ENCODE measurements at regions not wholly inside any gene's neighbourhood (a gene's known extent, or its start where the extent isn't known, plus 50 kb on each side); places are given as distances from the start of the nearest gene placed in this dataset.

- H3K4me3 ChIP-seq (ENCODE audit: low read length), result no peak overlapping the region
- H3K27ac ChIP-seq (ENCODE audit: low read depth, low read length), result no peak overlapping the region
- H3K36me3 ChIP-seq (ENCODE audit: control insufficient read depth, insufficient read depth, low read length), result peaks cover 1% of the 10 kb centered on the region
- no peak overlapping the region for H3K9ac ChIP-seq (ENCODE audit: low read length)
- H3K4me1 ChIP-seq (ENCODE audit: control insufficient read depth, insufficient read depth, low read length), result peaks cover 15% of the 10 kb centered on the region
- H3K27me3 ChIP-seq (ENCODE audit: control insufficient read depth, insufficient read depth, low read length), result no peaks in the 10 kb centered on the region
Measured at GRCh38 chr7:131112431-131112830, 215.2 kb upstream of the MKLN1 start.

DNA sequence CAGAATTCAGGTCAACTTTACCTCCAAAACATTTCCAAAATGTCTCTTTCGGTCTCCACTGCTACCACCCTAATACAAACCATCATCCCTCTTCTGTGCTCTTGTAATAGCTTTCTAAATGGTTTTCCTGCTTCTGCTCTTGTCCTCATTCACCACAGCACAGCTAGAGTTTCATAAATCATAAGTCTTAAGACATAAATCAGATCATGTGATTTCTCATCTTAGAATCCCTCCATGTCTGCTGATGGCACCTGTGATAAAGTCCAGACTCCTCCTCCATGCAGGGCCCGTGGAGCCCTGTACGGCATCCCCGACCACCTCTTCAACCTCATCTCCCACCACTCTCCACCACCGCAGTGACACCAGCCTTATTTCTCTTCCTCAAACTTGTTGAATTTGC is 212.3 kb upstream of the MKLN1 start:
- Histone ChIP-seq H3K36me3 (ENCODE audit: control insufficient read depth, insufficient read depth, low read length) (no peaks in the 10 kb centered on the region), H3K9ac (ENCODE audit: low read length) (no peak overlapping the region), H3K27ac (ENCODE audit: low read depth, low read length) (no peak overlapping the region), H3K4me1 (ENCODE audit: control insufficient read depth, insufficient read depth, low read length) (peaks cover 4% of the 10 kb centered on the region), H3K4me3 (ENCODE audit: low read length) (no peak overlapping the region), H3K27me3 (ENCODE audit: control insufficient read depth, insufficient read depth, low read length) (no peaks in the 10 kb centered on the region)

DNA sequence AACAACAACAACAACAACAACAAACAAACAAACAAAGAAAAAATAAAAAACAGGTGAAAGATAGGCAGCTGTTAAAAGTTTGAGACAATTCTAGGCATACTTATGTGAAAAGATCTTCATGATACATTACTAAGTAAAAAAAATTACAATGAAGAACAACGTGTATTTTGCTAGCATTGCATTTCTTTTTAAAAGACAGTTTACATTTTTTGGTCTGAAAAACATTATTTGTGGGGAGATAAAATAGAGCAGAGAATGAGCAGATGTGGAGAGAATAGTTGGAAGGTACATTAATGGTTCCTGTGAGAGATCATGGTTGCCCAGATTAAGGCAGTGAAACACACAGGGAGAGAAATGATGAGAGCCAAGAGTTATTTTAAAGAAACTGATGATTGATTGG is 210.2 kb upstream of the MKLN1 start:
- Histone ChIP-seq H3K27me3 (ENCODE audit: control insufficient read depth, insufficient read depth, low read length) (no peaks in the 10 kb centered on the region), H3K4me1 (ENCODE audit: control insufficient read depth, insufficient read depth, low read length) (no peaks in the 10 kb centered on the region), H3K9ac (ENCODE audit: low read length) (no peak overlapping the region), H3K36me3 (ENCODE audit: control insufficient read depth, insufficient read depth, low read length) (no peaks in the 10 kb centered on the region), H3K27ac (ENCODE audit: low read depth, low read length) (no peak overlapping the region), H3K4me3 (ENCODE audit: low read length) (no peak overlapping the region)

- Histone ChIP-seq H3K4me1 (ENCODE audit: control insufficient read depth, insufficient read depth, low read length) (no peaks in the 10 kb centered on the region), H3K27ac (ENCODE audit: low read depth, low read length) (no peak overlapping the region), H3K36me3 (ENCODE audit: control insufficient read depth, insufficient read depth, low read length) (no peaks in the 10 kb centered on the region), H3K4me3 (ENCODE audit: low read length) (no peak overlapping the region), H3K27me3 (ENCODE audit: control insufficient read depth, insufficient read depth, low read length) (no peaks in the 10 kb centered on the region), H3K9ac (ENCODE audit: low read length) (no peak overlapping the region)
Measured at GRCh38 chr7:131119381-131119780, 208.3 kb upstream of the MKLN1 start.

GRCh38 chr7:131122394-131122793 is 205.3 kb upstream of the MKLN1 start:
- Histone ChIP-seq H3K9ac (ENCODE audit: low read length) (no peak overlapping the region), H3K36me3 (ENCODE audit: control insufficient read depth, insufficient read depth, low read length) (no peaks in the 10 kb centered on the region), H3K4me1 (ENCODE audit: control insufficient read depth, insufficient read depth, low read length) (no peaks in the 10 kb centered on the region), H3K4me3 (ENCODE audit: low read length) (no peak overlapping the region), H3K27ac (ENCODE audit: low read depth, low read length) (no peak overlapping the region), H3K27me3 (ENCODE audit: control insufficient read depth, insufficient read depth, low read length) (no peaks in the 10 kb centered on the region)

DNA sequence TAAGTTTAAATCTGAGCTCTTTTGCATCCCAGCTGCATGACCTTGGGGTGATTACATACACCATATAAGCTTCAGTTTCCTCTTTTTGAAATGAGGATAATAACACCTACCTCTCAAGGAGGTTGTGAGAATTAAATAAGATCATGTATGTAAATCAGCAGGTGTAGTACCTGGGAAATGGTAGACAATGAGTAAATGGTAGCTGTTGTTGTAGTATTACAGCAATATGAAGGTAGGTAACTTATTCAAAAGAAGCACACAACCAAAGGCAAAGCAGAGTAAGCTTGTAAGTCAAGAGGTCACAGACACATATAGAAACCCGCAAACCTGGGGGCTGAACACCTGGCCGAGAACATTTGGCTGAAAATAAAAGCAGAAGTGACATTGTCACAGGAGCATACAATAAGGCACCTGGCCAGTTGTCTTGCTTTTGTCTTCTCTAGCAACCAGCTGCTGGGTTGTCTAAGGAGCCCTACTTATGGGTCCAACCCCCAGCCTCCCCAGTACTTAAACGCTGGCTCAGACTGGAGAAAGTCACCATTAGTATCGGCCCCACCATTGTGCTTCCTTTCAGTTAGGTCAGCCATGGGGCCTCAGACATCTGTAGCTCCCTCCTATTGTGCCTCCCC is 203.6 kb upstream of the MKLN1 start:
- H3K27me3 ChIP-seq (ENCODE audit: control insufficient read depth, insufficient read depth, low read length), result no peaks in the 10 kb centered on the region
- no peaks in the 10 kb centered on the region for H3K4me1 ChIP-seq (ENCODE audit: control insufficient read depth, insufficient read depth, low read length)
- H3K27ac ChIP-seq (ENCODE audit: low read depth, low read length), result no peak overlapping the region
- H3K4me3 ChIP-seq (ENCODE audit: low read length), result no peak overlapping the region
- no peaks in the 10 kb centered on the region for H3K36me3 ChIP-seq (ENCODE audit: control insufficient read depth, insufficient read depth, low read length)
- H3K9ac ChIP-seq (ENCODE audit: low read length), result no peak overlapping the region

- Histone ChIP-seq H3K4me1 (ENCODE audit: control insufficient read depth, insufficient read depth, low read length) (no peaks in the 10 kb centered on the region), H3K27me3 (ENCODE audit: control insufficient read depth, insufficient read depth, low read length) (no peaks in the 10 kb centered on the region), H3K4me3 (ENCODE audit: low read length) (no peak overlapping the region), H3K27ac (ENCODE audit: low read depth, low read length) (no peak overlapping the region), H3K9ac (ENCODE audit: low read length) (no peak overlapping the region), H3K36me3 (ENCODE audit: control insufficient read depth, insufficient read depth, low read length) (no peaks in the 10 kb centered on the region)
Measured at GRCh38 chr7:131124867-131125266, 202.8 kb upstream of the MKLN1 start.

DNA sequence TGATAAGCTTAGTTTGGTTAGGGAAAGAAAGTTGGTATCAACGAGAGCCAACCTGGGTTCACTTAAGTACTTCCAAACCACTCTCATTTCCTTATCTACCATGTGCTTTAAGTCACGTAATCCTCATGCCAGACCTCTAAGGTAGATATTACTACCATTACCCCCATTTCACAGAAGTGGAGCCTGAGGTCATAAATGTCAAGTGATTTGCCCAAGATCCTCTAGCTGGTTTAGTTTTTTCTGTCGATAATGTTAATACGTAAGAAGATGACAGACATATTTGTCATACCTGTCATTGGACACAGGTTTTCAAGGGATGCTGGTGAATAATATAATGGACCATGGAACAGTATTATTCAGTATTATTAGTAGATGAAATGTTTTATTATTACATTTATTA is 197.4 kb upstream of the MKLN1 start:
- Histone ChIP-seq H3K36me3 (ENCODE audit: control insufficient read depth, insufficient read depth, low read length) (no peaks in the 10 kb centered on the region), H3K4me1 (ENCODE audit: control insufficient read depth, insufficient read depth, low read length) (no peaks in the 10 kb centered on the region), H3K9ac (ENCODE audit: low read length) (no peak overlapping the region), H3K4me3 (ENCODE audit: low read length) (no peak overlapping the region), H3K27me3 (ENCODE audit: control insufficient read depth, insufficient read depth, low read length) (no peaks in the 10 kb centered on the region), H3K27ac (ENCODE audit: low read depth, low read length) (no peak overlapping the region)

DNA sequence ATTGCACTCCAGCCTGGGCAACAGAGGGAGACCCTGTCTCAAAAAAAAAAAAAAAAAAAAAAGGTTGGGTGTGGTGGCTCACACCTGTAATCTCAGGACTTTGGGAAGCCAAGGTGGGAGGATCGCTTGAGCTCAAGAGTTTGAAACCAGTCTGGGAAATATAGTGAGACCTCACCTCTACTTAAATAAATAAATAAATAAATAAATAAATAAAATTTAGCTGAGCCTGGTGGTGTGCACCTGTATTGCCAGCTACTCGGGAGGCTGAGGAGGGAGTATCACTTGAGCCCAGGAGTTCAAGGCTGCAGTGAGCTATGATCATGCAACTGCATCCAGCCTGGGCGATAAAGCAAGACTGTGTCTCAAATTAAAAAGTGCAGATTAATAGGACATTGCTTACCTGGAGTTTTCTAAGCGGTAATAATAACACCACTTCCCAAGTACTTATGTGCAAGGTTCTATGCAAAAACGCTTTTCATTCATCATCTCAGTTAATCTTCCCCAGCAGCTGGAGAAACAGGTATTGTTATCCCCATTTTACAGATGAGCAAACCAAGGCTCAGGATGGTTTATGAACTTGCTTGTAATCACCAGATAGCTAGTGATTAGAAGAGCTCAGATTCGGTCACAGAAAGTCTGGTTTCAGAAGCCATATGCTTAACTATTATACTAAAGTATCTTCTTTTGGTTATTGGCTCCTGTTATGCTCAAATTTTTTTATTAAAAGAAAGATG is 196.5 kb upstream of the MKLN1 start:
- H3K4me1 ChIP-seq (ENCODE audit: control insufficient read depth, insufficient read depth, low read length), result no peaks in the 10 kb centered on the region
- H3K27me3 ChIP-seq (ENCODE audit: control insufficient read depth, insufficient read depth, low read length), result no peaks in the 10 kb centered on the region
- no peak overlapping the region for H3K4me3 ChIP-seq (ENCODE audit: low read length)
- no peak overlapping the region for H3K27ac ChIP-seq (ENCODE audit: low read depth, low read length)
- H3K9ac ChIP-seq (ENCODE audit: low read length), result no peak overlapping the region
- H3K36me3 ChIP-seq (ENCODE audit: control insufficient read depth, insufficient read depth, low read length), result no peaks in the 10 kb centered on the region

GRCh38 chr7:131131746-131132431 is 195.8 kb upstream of the MKLN1 start:
- Histone ChIP-seq H3K27ac (ENCODE audit: low read depth, low read length) (no peak overlapping the region), H3K27me3 (ENCODE audit: control insufficient read depth, insufficient read depth, low read length) (no peaks in the 10 kb centered on the region), H3K4me1 (ENCODE audit: control insufficient read depth, insufficient read depth, low read length) (no peaks in the 10 kb centered on the region), H3K36me3 (ENCODE audit: control insufficient read depth, insufficient read depth, low read length) (no peaks in the 10 kb centered on the region), H3K9ac (ENCODE audit: low read length) (no peak overlapping the region), H3K4me3 (ENCODE audit: low read length) (no peak overlapping the region)

DNA sequence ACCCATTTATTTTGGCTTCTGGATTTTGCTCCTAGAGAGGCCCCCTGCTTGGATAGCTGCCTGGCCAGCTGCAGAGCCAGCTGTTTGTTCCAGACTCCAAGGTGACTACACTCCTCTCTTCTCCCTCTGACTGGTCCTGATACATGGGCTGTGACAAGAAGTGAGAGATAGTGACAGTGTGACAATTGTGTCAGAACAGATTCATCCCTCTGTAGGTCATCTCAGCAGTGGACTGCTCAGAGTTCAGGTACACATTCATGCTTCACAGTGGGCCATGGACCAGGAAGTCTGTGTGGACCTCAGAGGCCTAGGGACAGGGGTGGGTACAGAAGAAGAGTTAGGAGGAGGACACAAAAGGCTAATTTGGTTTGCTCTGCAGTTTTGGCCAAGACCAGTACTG is 188.2 kb upstream of the MKLN1 start:
- H3K4me1 ChIP-seq (ENCODE audit: control insufficient read depth, insufficient read depth, low read length), result no peaks in the 10 kb centered on the region
- no peak overlapping the region for H3K27ac ChIP-seq (ENCODE audit: low read depth, low read length)

DNA sequence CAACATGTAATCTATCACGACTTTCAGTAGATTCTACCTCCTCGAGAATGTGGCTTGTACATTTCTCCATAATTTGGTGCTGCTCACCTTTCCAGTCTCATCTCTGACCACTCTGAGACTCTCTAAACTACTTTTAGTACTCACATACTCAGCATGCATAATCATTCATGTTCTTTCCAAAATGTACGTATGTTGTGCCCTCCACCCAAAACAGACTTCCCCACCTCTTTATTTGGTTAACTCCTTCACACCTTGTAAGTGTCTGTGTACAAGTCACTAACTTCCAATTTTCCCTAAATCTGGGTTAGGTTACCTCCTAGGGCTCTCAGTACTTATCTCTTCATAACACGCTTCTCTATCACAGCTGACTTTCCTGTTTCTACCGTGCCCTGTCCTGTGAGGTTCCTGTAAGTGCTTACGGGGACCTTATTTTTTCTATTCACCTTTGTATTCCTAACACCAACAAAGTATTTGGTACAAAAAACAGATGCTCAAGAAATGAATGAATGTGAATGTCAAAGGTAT is 186.2 kb upstream of the MKLN1 start:
- no peak overlapping the region for H3K27ac ChIP-seq (ENCODE audit: low read depth, low read length)
- H3K27me3 ChIP-seq (ENCODE audit: control insufficient read depth, insufficient read depth, low read length), result no peaks in the 10 kb centered on the region
- no peak overlapping the region for H3K9ac ChIP-seq (ENCODE audit: low read length)
- no peak overlapping the region for H3K4me3 ChIP-seq (ENCODE audit: low read length)
- H3K4me1 ChIP-seq (ENCODE audit: control insufficient read depth, insufficient read depth, low read length), result no peaks in the 10 kb centered on the region
- no peaks in the 10 kb centered on the region for H3K36me3 ChIP-seq (ENCODE audit: control insufficient read depth, insufficient read depth, low read length)

More for the DNA sequence above, 188.2 kb upstream of the MKLN1 start:
- Histone ChIP-seq H3K9ac (ENCODE audit: low read length) (no peak overlapping the region), H3K36me3 (ENCODE audit: control insufficient read depth, insufficient read depth, low read length) (no peaks in the 10 kb centered on the region), H3K4me3 (ENCODE audit: low read length) (no peak overlapping the region), H3K27me3 (ENCODE audit: control insufficient read depth, insufficient read depth, low read length) (no peaks in the 10 kb centered on the region)
